Stimulated activated CD8-positive, alpha-beta memory T cell treated with anti-CD3 and anti-CD28 coated beads, Interleukin-4, amount 100 ng/mL, for 1 hour (primary cell): ENCODE measurements at regions not wholly inside any gene's neighbourhood (a gene's known extent, or its start where the extent isn't known, plus 50 kb on each side); places are given as distances from the start of the nearest gene placed in this dataset.
"Not testable (repeated sequence)": the region's sequence is repeated elsewhere in the genome, so short reads cannot be mapped to it uniquely, and the experiment has no call there.

Experiments used
- DNase-seq, 2 donors: peaks; one replicate each; pipeline ENCODE4 v3.0.0-alpha.2; 2020; ENCODE audit warnings: low read depth in 2 of 2, low spot score in 1 of 2

DNA sequence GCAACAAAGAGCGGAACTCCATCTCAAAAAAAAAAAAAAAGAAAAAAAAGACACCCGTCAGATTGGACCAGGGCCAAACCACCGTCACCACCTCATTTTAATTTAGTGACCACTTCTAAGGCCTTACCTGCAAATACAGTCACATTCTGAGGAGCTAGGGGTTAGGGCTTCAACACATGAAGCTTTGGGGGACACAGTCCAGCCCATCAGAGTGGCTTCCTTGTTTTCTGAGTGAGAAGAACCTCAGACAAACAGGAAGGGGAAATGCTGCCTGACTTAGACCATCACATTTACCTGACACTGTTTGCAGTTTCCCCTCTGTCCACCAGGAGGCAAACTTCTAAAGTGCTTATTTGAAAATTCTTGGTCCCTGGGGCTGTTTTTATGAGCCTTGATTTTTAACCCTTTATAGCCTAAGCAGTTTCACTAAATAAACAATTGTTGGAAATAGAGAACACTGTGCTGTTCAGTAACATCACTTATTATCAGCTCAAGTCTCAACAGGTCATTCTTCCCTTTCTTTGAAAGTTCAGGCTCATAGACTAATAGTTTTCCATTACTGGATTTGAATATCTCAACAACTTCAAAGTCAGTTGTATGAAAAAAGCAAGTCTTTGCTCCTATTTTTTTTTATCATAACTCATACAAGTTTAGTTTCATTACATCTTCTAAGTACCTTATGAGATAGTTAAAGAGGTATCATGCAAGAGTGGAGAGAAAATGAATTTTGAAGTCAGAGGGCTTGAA is 74.9 kb upstream of the WASF3 start:
- peak; percentile 19 to 23 for DNase-seq

DNA sequence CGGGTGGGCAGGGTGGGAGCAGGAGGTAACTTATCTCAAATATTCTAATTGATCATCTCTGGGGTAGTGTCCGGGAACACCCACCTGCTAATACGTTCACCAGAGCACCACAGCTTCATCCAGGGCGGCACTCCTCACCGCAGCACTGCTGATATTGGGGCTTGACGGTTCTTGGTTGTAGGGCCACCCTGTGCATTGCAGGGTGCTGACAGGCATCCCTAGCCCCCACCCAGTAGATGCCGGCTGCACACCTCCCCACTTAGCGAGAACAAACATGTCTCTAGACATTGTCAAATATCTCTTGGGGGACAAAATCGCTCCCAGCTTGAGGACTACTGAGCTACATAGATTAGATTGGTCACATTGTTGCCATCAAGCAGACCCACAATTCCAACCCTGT is 73.9 kb upstream of the WASF3 start:
- no peak for DNase-seq

- no peak for DNase-seq
Measured at GRCh38 chr13:26484196-26484595, 73.3 kb upstream of the WASF3 start.

- DNase-seq = no peak
Measured at GRCh38 chr13:26485288-26485687, 72.2 kb upstream of the WASF3 start.

DNA sequence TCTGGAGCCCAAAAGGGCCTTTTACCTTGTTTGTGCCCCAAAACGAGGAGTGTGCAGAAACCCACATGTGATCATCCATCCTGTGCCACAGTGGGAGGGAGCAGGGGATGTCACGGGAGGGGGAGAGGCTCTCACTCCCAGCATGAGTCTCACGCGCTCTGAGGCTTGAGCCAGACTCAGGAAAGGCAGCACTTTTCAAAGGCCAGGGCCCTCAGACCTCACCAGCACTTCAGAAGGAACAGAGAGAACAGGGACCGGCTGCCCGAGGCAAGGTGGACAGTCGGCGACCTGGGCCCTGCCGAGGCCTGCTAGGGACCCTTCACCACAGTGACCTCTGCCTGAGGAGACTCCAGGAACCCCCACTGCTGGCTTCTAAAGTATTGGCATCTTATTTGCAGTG is 71.7 kb upstream of the WASF3 start:
- no peak for DNase-seq

DNA sequence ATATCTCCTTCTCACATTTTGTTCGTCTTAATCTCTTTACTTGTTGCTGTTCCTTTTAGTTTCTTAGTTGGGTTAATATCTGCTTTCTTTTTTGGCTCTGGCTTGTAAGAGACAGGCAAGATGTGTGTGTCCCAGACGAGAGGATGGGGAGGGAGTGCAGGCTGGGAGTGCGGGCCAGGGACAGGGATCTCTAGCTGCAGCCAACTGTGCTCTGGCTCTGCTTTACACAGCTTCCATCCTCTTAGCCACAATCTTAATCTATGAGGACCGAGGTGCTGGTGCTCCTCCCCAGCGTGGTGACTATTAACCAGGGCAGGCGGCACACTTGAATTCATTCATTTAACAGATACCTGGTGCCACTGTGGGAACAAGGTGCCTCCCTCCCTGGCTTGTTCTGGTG is 70.9 kb upstream of the WASF3 start:
- DNase-seq = no peak

- no peak for DNase-seq
Measured at GRCh38 chr13:26487781-26488180, 69.7 kb upstream of the WASF3 start.

- DNase-seq = no peak
Measured at GRCh38 chr13:26488236-26489003, 69.1 kb upstream of the WASF3 start.

GRCh38 chr13:26492301-26492700 is 65.2 kb upstream of the WASF3 start:
- not testable (repeated sequence) for DNase-seq

DNA sequence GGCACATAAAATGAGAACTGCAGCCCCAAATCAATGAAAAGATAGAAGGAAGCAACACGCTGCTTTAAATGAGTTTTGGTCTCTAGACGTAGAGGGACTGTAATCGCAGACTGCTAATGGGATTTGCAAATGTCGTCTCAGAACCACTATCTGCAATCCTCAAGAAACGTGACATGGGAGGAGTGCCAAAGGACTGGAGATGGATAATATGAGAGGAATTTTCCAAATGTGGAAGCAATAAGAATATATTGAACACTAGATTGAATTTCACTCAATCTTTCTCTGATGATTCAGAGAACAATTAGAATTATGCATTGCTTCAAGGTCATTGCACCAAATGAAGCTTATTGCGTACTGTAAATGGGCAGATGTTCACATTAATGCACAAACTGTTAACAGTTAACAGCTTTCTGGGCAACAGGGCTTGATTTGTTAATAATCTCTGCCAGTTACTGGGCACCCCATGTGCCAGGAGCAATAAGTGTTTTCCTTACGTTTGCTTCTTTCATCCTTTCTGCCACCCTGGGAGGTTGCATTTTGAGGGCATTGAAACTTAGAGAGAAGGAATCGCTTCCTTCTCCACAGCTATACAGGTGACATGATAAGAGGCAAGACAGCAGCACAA is 62.8 kb upstream of the WASF3 start:
- DNase-seq = no peak

DNA sequence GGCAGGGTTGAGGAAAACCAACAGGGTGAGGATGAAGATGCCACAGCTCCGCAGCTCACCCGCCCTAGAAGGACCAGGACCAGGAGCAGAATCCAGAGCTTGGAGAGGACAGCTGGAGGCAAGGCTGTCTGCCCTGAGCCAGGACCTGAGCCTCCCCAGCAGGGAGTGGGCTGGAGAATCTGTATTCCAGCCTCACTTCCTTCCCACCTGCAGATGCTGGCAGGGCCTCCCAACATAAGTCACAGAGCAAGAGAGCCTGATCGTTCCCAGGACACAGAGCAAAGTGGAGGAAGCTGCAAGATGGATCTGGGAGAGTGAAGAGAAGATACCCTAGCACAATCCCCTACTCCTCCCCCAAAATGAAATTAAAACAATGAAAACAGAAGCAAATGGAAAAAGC is 61.7 kb upstream of the WASF3 start:
- DNase-seq = no peak

DNA sequence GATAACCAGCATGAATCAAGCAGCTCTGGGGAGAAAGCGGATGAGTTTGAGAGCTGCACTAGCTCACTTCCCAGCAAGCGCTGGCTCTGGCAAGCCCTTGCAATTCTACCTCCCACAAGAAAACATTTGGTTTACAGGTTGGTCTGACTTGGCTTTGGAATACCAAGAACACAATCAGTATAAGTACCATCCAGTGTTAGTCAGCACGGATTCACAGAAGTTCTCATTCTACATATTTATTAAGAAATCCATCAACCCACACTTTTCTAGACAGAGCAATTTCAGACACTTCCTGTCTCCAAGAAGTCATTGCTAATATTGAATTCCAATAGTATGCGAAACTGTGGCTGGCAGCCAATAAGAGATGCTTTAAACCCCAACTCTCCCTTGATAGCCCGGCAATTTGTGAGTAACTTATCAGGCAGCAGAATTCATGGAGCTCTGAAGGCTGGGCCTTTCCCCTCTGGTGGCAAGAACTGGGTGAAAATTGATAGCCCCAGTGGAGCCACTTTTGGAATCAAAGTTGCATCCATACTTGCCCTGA is 59.4 kb upstream of the WASF3 start:
- DNase-seq = no peak

DNA sequence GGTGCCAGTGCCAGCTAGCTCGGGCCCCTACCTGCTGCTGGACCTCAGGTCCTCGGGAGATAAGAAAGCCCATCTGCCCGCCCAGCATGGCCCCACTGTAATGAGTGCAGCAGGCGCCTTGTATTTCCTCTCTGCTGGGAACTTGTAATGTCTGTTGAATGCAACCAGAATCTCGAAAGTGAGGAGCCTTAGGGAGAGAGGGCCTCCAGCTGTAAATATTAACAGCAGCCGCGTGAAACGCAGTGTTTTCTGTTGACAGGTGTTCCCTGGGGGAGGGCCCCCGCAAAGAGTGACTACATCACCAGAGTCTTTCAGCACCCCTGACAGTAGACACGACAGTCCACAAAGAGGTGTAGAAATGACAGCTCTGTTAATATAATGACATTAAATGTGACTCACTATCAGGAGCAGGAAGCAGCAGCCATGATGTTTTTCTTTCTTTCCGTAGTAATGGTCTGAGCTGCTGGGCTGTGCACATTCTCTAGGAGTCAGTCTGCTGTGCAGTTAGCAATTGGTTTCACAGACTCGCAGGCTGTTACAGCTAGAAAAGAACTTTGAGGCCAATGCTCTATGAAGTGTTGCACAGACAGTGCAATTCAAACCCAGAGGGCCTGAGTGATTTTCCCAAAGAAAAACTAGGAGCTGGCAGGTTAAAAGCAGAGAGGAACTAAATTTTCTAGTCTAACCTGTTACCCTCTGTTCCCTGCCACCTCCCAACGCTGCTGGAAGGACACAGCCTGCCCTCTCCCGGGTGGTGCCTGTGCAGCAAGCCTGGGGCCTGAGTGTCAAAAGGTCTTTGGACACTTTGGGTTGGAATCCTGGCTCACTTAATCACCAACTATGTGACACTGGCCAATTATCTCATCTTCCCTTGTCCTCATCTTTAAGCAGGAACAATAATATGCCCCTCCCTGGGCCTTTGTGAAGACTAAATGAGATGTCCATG is 58.6 kb upstream of the WASF3 start:
- no peak for DNase-seq

DNA sequence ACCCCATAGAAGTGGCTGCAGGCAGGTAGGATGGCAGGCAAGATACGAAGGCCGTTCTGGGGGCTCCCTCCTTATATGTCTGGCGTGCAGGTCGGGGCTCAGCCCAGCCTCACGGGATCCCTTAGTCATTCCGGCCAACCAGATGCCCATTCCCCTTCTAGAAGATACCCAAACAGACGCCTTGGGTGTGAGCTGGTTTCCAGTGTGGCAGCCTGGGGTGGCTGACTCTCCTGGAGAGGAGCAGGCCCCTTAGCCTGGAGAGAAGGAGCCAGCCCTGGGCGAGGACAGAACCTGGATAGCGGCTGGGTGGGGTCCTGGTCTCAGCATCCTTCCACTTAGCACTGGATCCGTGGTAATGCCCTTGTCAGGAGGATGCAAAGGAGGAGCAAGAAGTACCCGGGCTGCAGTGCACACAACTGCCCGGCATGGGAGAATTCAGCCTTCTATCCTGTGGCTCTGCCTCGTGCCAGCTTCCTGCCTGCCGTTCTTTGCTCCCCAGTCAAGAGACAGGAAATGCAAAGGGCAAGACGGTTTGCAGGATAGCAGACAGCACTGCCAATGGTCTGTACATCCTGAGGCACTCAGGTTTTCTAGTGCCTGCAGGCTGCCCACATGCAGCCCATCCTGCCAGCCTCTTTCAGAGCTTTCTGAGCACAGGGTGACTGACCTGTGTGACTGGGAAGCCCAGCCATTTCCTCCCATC is 56.7 kb upstream of the WASF3 start:
- no peak for DNase-seq

GRCh38 chr13:26501641-26502040 is 55.8 kb upstream of the WASF3 start:
- DNase-seq = no peak

DNA sequence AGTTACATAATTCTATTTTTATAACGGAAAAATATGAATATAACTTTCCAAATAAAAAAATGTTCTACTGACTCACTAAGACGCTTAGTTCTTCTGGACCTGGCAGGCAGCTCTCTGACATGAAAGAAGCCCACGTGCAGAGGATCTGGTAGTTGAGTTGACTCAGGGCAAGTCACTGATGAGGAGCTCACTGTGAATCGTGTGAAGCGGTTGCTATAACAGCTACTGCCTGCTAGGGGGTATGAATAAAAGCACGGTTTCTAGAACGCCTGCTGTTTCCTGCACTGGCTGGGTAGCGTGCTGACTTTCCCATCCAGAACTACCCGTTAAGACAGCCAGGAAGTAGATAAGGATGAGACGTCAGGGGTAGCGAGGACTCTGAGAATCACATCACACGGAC is 54.7 kb upstream of the WASF3 start:
- no peak for DNase-seq

GRCh38 chr13:26503826-26504594 is 53.5 kb upstream of the WASF3 start:
- DNase-seq = no peak
